ENCODE measurements at regions not wholly inside any gene's neighbourhood (a gene's known extent, or its start where the extent isn't known, plus 50 kb on each side); places are given as distances from the start of the nearest gene placed in this dataset.

- Histone ChIP-seq H3K4me3 (ENCODE audit: low read length) (no peak overlapping the region), H3K36me3 (ENCODE audit: control insufficient read depth, insufficient read depth, low read length) (no peaks in the 10 kb centered on the region), H3K27me3 (ENCODE audit: control insufficient read depth, insufficient read depth, low read length) (no peaks in the 10 kb centered on the region), H3K9ac (ENCODE audit: low read length) (no peak overlapping the region), H3K27ac (ENCODE audit: low read depth, low read length) (no peak overlapping the region), H3K4me1 (ENCODE audit: control insufficient read depth, insufficient read depth, low read length) (peaks cover 34% of the 10 kb centered on the region)
These were observed 111.9 kb downstream of the XCL2 start for GRCh38 chr1:168431882-168432281.

- no peaks in the 10 kb centered on the region for H3K27me3 ChIP-seq (ENCODE audit: control insufficient read depth, insufficient read depth, low read length)
- no peak overlapping the region for H3K4me3 ChIP-seq (ENCODE audit: low read length)
- H3K36me3 ChIP-seq (ENCODE audit: control insufficient read depth, insufficient read depth, low read length) = no peaks in the 10 kb centered on the region
- peak overlapping the region; percentile 51 for H3K27ac ChIP-seq (ENCODE audit: low read depth, low read length)
- peaks cover 39% of the 10 kb centered on the region for H3K4me1 ChIP-seq (ENCODE audit: control insufficient read depth, insufficient read depth, low read length)
- H3K9ac ChIP-seq (ENCODE audit: low read length) = no peak overlapping the region
These were observed 113.5 kb downstream of the XCL2 start for GRCh38 chr1:168430321-168430720.

GRCh38 chr1:168428063-168428731 lies 115.6 kb downstream of the XCL2 start:
- Histone ChIP-seq H3K4me3 (ENCODE audit: low read length) (no peak overlapping the region), H3K27me3 (ENCODE audit: control insufficient read depth, insufficient read depth, low read length) (peaks cover 1% of the 10 kb centered on the region), H3K27ac (ENCODE audit: low read depth, low read length) (peak overlapping the region; percentile 71), H3K9ac (ENCODE audit: low read length) (no peak overlapping the region), H3K4me1 (ENCODE audit: control insufficient read depth, insufficient read depth, low read length) (peaks cover 39% of the 10 kb centered on the region), H3K36me3 (ENCODE audit: control insufficient read depth, insufficient read depth, low read length) (no peaks in the 10 kb centered on the region)

DNA sequence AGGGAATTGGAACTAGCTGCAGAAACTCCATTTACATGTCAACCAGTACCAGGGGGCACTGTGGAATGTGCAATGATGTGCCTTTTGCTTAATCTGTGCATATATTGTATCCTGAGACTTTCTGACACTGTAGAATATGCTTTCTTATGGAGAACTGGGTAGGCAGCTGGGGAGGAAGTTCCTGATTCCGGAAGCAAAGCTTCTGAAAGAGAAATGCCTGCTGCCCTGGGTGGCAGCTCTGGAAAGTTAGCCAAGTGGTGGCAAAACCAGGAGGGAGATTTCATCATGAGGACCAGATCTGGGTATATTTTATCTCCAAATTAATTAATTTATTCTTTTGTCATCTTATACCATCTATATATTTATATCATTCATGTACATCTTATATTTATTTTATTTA lies 116.7 kb downstream of the XCL2 start:
- no peak overlapping the region for H3K27ac ChIP-seq (ENCODE audit: low read depth, low read length)
- H3K4me1 ChIP-seq (ENCODE audit: control insufficient read depth, insufficient read depth, low read length) = peaks cover 39% of the 10 kb centered on the region
- no peak overlapping the region for H3K9ac ChIP-seq (ENCODE audit: low read length)
- no peaks in the 10 kb centered on the region for H3K36me3 ChIP-seq (ENCODE audit: control insufficient read depth, insufficient read depth, low read length)
- H3K27me3 ChIP-seq (ENCODE audit: control insufficient read depth, insufficient read depth, low read length) = peaks cover 1% of the 10 kb centered on the region
- no peak overlapping the region for H3K4me3 ChIP-seq (ENCODE audit: low read length)

- no peak overlapping the region for H3K27ac ChIP-seq (ENCODE audit: low read depth, low read length)
- H3K4me3 ChIP-seq (ENCODE audit: low read length) = no peak overlapping the region
- H3K27me3 ChIP-seq (ENCODE audit: control insufficient read depth, insufficient read depth, low read length) = peaks cover 1% of the 10 kb centered on the region
- no peaks in the 10 kb centered on the region for H3K36me3 ChIP-seq (ENCODE audit: control insufficient read depth, insufficient read depth, low read length)
- H3K9ac ChIP-seq (ENCODE audit: low read length) = no peak overlapping the region
- peaks cover 25% of the 10 kb centered on the region for H3K4me1 ChIP-seq (ENCODE audit: control insufficient read depth, insufficient read depth, low read length)
These were observed 119.5 kb downstream of the XCL2 start for GRCh38 chr1:168424281-168424680.

- Histone ChIP-seq H3K36me3 (ENCODE audit: control insufficient read depth, insufficient read depth, low read length) (no peaks in the 10 kb centered on the region), H3K4me3 (ENCODE audit: low read length) (no peak overlapping the region), H3K9ac (ENCODE audit: low read length) (no peak overlapping the region), H3K4me1 (ENCODE audit: control insufficient read depth, insufficient read depth, low read length) (peaks cover 9% of the 10 kb centered on the region), H3K27ac (ENCODE audit: low read depth, low read length) (no peak overlapping the region), H3K27me3 (ENCODE audit: control insufficient read depth, insufficient read depth, low read length) (peaks cover 1% of the 10 kb centered on the region)
These were observed 121.5 kb downstream of the XCL2 start for GRCh38 chr1:168422203-168422847.

- Histone ChIP-seq H3K27me3 (ENCODE audit: control insufficient read depth, insufficient read depth, low read length) (peaks cover 1% of the 10 kb centered on the region), H3K27ac (ENCODE audit: low read depth, low read length) (no peak overlapping the region), H3K4me3 (ENCODE audit: low read length) (no peak overlapping the region), H3K36me3 (ENCODE audit: control insufficient read depth, insufficient read depth, low read length) (no peaks in the 10 kb centered on the region), H3K4me1 (ENCODE audit: control insufficient read depth, insufficient read depth, low read length) (peaks cover under 1% of the 10 kb centered on the region), H3K9ac (ENCODE audit: low read length) (no peak overlapping the region)
These were observed 122.3 kb downstream of the XCL2 start for GRCh38 chr1:168421399-168422004.

- Histone ChIP-seq H3K4me1 (ENCODE audit: control insufficient read depth, insufficient read depth, low read length) (no peaks in the 10 kb centered on the region), H3K27me3 (ENCODE audit: control insufficient read depth, insufficient read depth, low read length) (peaks cover 1% of the 10 kb centered on the region), H3K36me3 (ENCODE audit: control insufficient read depth, insufficient read depth, low read length) (no peaks in the 10 kb centered on the region), H3K27ac (ENCODE audit: low read depth, low read length) (no peak overlapping the region), H3K4me3 (ENCODE audit: low read length) (no peak overlapping the region), H3K9ac (ENCODE audit: low read length) (no peak overlapping the region)
These were observed 123.6 kb downstream of the XCL2 start for GRCh38 chr1:168420177-168420576.

DNA sequence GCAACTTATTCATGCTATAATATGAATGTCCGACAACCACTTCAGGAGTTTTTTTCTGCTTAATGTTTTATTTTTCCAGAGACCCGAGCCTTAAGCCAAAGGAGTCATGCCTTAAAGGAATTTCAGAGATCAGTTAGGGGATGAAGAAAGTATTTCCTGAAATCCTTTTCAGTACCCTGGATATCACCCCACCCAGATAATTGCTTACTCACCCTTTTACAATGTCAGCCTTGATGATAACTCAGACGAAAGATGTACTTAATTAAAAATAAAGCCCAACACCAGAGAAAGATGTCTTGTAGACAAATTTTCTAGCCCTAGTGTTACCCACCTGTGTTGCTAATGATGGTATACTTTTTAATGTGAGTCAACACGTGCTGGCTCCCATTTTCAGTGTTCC lies 124.1 kb downstream of the XCL2 start:
- no peak overlapping the region for H3K4me3 ChIP-seq (ENCODE audit: low read length)
- no peaks in the 10 kb centered on the region for H3K4me1 ChIP-seq (ENCODE audit: control insufficient read depth, insufficient read depth, low read length)
- no peaks in the 10 kb centered on the region for H3K36me3 ChIP-seq (ENCODE audit: control insufficient read depth, insufficient read depth, low read length)
- H3K27ac ChIP-seq (ENCODE audit: low read depth, low read length) = no peak overlapping the region
- peaks cover 1% of the 10 kb centered on the region for H3K27me3 ChIP-seq (ENCODE audit: control insufficient read depth, insufficient read depth, low read length)
- no peak overlapping the region for H3K9ac ChIP-seq (ENCODE audit: low read length)

DNA sequence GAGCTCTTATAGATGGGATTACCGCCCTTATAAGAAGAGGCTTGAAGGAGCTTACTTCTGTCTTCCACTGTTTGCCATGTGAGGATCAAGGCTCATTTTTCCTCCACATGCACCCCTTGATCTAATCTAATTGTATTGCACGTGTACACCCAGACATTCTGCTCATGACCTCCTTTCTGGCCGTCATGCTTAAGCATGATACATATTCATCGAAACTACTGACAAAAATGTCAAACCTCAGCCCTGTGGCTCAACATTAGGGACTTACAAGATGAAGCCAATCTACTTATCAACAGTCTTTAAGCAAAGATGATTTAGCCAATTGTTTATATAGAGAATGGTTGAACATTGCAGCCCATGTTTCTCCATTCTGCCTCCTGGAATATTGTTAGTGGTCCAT lies 127.6 kb downstream of the XCL2 start:
- H3K4me1 ChIP-seq (ENCODE audit: control insufficient read depth, insufficient read depth, low read length) = no peaks in the 10 kb centered on the region
- H3K27ac ChIP-seq (ENCODE audit: low read depth, low read length) = no peak overlapping the region
- no peak overlapping the region for H3K9ac ChIP-seq (ENCODE audit: low read length)
- H3K27me3 ChIP-seq (ENCODE audit: control insufficient read depth, insufficient read depth, low read length) = no peaks in the 10 kb centered on the region
- H3K4me3 ChIP-seq (ENCODE audit: low read length) = no peak overlapping the region
- H3K36me3 ChIP-seq (ENCODE audit: control insufficient read depth, insufficient read depth, low read length) = no peaks in the 10 kb centered on the region

DNA sequence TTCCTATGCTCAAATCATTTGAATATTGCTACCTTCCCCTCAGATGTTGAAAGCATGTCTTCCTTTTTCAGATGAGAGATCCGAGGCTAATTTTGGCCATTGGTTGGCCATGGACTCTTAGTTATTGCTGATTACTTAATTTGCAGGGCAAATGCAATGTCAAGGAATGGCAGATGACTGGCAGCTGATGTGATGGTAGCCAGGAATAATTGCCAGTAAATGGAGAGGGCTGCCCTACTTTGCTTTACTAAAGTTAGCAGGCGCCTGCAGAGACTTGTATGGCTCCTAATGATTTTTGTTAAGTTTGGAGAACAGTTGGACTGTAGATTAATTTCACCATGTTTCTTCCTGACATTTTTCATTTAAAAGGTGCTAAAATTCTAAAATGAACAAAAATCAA lies 128.9 kb downstream of the XCL2 start:
- no peak overlapping the region for H3K27ac ChIP-seq (ENCODE audit: low read depth, low read length)
- H3K36me3 ChIP-seq (ENCODE audit: control insufficient read depth, insufficient read depth, low read length) = no peaks in the 10 kb centered on the region
- H3K27me3 ChIP-seq (ENCODE audit: control insufficient read depth, insufficient read depth, low read length) = no peaks in the 10 kb centered on the region
- no peak overlapping the region for H3K4me3 ChIP-seq (ENCODE audit: low read length)
- H3K9ac ChIP-seq (ENCODE audit: low read length) = no peak overlapping the region
- H3K4me1 ChIP-seq (ENCODE audit: control insufficient read depth, insufficient read depth, low read length) = no peaks in the 10 kb centered on the region

DNA sequence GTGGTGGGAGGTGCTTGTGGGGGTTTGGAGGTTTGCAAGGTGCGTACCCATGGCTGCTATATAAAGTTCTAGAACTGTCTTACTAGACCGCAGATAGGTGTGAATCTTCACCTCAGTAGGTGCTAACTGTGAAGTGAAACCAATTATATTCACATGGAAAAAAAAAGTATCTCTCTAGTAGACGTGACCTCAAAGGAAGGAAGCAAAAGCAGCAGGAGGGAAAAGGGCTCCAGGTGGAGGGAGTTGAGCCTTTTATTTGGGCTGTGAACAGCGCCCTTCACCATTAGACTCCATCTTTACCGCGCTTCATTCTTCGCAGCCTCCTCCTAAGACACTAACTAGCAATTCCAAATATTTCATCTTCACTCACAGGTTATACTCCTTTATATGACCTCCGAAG lies 129.8 kb downstream of the TBX19 start:
- Histone ChIP-seq H3K9ac (ENCODE audit: low read length) (no peak overlapping the region), H3K27me3 (ENCODE audit: control insufficient read depth, insufficient read depth, low read length) (no peaks in the 10 kb centered on the region), H3K27ac (ENCODE audit: low read depth, low read length) (no peak overlapping the region), H3K4me1 (ENCODE audit: control insufficient read depth, insufficient read depth, low read length) (no peaks in the 10 kb centered on the region), H3K4me3 (ENCODE audit: low read length) (no peak overlapping the region), H3K36me3 (ENCODE audit: control insufficient read depth, insufficient read depth, low read length) (no peaks in the 10 kb centered on the region)

DNA sequence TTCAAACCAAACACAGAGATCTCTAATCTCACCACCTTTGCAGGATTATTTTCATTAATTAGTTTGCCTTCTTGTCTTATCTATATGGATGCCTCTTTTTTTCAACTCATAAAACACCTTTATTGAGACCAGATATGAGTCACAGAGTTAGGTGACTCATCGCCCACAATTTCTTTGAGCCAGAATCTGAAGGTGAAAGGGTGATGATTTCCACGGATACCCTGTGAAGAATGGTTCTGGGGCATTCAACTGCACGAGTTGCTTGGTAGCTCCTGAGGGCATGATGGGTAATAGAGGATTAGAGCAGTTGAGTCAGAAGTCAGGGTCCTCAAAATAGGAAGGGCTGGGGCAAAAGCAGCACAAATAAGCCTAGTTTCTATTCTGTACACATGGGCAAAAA lies 128.2 kb downstream of the TBX19 start:
- Histone ChIP-seq H3K27me3 (ENCODE audit: control insufficient read depth, insufficient read depth, low read length) (no peaks in the 10 kb centered on the region), H3K4me3 (ENCODE audit: low read length) (no peak overlapping the region), H3K9ac (ENCODE audit: low read length) (no peak overlapping the region), H3K36me3 (ENCODE audit: control insufficient read depth, insufficient read depth, low read length) (no peaks in the 10 kb centered on the region), H3K27ac (ENCODE audit: low read depth, low read length) (no peak overlapping the region), H3K4me1 (ENCODE audit: control insufficient read depth, insufficient read depth, low read length) (no peaks in the 10 kb centered on the region)
